Activated T-helper 2 cell treated with anti-CD3 and anti-CD28 coated beads, Interferon-gamma antibody, Interleukin-2, Interleukin-4, amounts not matched to agents 10 μg/mL and 5 μg/mL and 100 μg/mL, durations not matched to agents 14 hours and 24 hours and 36 hours (primary cell): ENCODE measurements at regions not wholly inside any gene's neighbourhood (a gene's known extent, or its start where the extent isn't known, plus 50 kb on each side); places are given as distances from the start of the nearest gene placed in this dataset.
"Not testable (repeated sequence)": the region's sequence is repeated elsewhere in the genome, so short reads cannot be mapped to it uniquely, and the experiment has no call there.

ENCODE experiments used
- DNase-seq: peaks from one replicate; pipeline ENCODE4 v3.0.0; 2021; ENCODE audit warnings: low spot score
- H3K27ac Mint-ChIP-seq: one replicate; pipeline ENCODE4 v1.8.0; 2021; ENCODE audit warnings: mixed read lengths
- H3K27me3 Mint-ChIP-seq: one replicate; pipeline ENCODE4 v1.8.0; 2021; ENCODE audit warnings: low read depth, mixed read lengths
- H3K36me3 Mint-ChIP-seq: one replicate; pipeline ENCODE4 v1.8.0; 2021; ENCODE audit warnings: low read depth, mixed read lengths
- H3K4me1 Mint-ChIP-seq: one replicate; pipeline ENCODE4 v1.8.0; 2021; ENCODE audit warnings: low read depth, mixed read lengths
- H3K4me3 Mint-ChIP-seq: one replicate; pipeline ENCODE4 v1.8.0; 2021; ENCODE audit warnings: low read depth, mild to moderate bottlenecking, moderate library complexity, mixed read lengths
- H3K9me3 Mint-ChIP-seq: one replicate; pipeline ENCODE4 v1.8.0; 2021; ENCODE audit warnings: mixed read lengths
- intact Hi-C: fragments of 100-400 bp; cut with micrococcal nuclease; formaldehyde crosslinking; loops from one replicate; pipeline ENCODE4 v1.15.1; 2023

DNA sequence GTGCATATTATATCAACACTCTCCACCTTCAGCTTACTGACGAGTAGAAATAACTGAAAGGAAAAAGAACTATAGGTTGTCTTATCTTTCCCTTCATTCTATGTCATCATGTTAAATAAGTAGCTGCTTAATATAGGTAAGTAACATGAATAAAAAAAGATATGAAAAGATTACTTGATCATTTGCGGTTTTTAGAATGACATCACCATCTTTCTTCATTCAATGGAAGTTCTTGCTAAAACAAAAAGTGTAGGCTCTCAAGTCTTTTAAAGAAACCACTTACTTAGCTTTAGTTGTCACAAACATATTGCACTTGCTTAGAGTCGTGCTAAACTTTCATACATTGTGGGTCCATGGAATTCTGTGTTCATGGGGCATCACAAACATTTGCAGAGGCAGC lies 331.1 kb upstream of the DEPDC1 start:
- no peaks in the 10 kb centered on the region for H3K27me3 Mint-ChIP-seq
- intact Hi-C loops, result no loop called here
- peaks cover 32% of the 10 kb centered on the region for H3K9me3 Mint-ChIP-seq
- H3K27ac Mint-ChIP-seq, result no peak overlapping the region
- DNase-seq, result no peak
- H3K36me3 Mint-ChIP-seq, result no peaks in the 10 kb centered on the region
- H3K4me3 Mint-ChIP-seq, result no peak overlapping the region
- H3K4me1 Mint-ChIP-seq, result no peaks in the 10 kb centered on the region

DNA sequence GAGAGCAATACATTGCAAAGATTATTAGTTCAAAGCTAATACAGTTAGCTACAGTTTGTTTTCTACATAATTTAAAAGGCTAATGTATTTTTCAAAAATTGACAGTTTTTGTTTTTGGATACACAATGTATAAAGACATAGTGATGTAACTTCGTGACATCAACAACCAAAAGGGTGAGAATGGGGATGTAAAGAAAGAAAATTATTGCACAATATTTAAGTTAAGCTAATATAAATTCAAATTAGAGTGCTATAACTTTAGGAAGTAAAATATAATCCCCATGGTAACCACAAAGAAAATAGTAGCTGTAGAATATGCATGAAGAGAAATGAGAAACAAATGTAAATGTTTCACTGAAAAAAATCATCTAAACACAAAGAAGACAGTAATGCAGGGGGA lies 334.4 kb upstream of the DEPDC1 start:
- Mint-ChIP-seq H3K4me3 (no peak overlapping the region), H3K27ac (no peak overlapping the region), H3K36me3 (no peaks in the 10 kb centered on the region), H3K27me3 (no peaks in the 10 kb centered on the region), H3K9me3 (peaks cover 33% of the 10 kb centered on the region), H3K4me1 (no peaks in the 10 kb centered on the region)
- DNase-seq, result no peak
- intact Hi-C loops, result no loop called here

DNA sequence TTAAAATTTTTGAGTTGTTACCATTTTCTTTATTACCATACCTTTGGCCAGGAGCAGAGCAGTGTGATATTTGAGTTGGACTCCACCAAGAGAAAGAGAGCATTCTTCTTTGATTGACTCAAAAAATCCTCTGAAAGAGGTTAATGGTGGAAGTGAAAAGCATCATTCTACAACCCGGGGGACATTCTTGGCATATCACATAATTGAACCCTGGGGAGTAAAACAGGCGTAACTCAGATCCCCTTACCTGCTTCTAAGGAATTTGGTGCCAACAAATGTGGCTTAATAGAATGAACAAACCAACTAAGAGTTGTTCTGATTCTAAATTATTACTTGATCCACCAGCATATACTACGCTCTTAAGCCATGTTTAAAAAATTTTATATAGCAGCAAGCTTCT lies 351.1 kb upstream of the DEPDC1 start:
- Mint-ChIP-seq H3K9me3 (peaks cover 12% of the 10 kb centered on the region), H3K27ac (no peak overlapping the region), H3K27me3 (no peaks in the 10 kb centered on the region), H3K4me3 (no peak overlapping the region), H3K4me1 (no peaks in the 10 kb centered on the region), H3K36me3 (no peaks in the 10 kb centered on the region)
- intact Hi-C loops, result no loop called here
- DNase-seq, result no peak

DNA sequence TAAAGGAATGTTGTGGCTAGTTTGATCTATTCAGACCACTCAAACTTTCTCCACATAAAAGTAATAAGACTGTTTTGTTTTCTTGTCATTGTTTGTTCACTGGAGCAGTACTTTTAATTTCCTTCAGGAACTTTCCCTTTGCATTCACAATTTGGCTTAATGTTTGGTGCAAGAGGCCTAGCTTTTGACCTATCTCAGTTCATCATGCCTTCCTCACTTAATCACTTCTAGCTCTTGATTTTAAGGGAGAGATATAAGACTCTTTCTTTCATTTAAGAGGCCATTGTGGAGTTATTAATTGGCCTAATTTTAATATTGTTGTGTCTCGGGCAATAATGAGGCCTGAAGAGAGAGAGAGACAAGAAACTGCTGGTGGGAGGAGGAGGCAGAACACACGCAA lies 371.7 kb upstream of the DEPDC1 start:
- H3K27me3 Mint-ChIP-seq, result no peaks in the 10 kb centered on the region
- no peak overlapping the region for H3K4me3 Mint-ChIP-seq
- no peak for DNase-seq
- H3K36me3 Mint-ChIP-seq, result no peaks in the 10 kb centered on the region
- intact Hi-C loops, result no loop called here
- peaks cover 26% of the 10 kb centered on the region for H3K9me3 Mint-ChIP-seq
- no peak overlapping the region for H3K27ac Mint-ChIP-seq
- no peaks in the 10 kb centered on the region for H3K4me1 Mint-ChIP-seq

DNA sequence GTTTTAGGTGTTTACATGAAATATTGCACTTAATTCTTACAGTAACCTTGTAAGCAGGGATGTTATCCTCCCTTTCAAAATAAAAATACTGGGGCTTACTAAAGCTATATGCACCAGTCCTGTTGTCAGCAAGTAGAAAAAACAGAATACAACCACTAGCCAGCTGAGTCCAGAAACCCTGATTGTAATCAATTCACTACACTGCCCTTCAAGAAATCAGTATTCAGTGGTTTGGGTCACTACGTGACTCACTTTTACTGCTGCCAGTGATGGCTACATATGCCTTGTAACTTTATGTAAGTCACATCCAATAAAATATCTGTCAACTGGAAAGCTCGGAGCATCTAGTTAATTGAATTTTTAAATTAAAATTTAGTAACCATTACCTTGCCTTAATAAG lies 376.3 kb upstream of the DEPDC1 start:
- H3K4me3 Mint-ChIP-seq, result no peak overlapping the region
- intact Hi-C loops, result no loop called here
- no peaks in the 10 kb centered on the region for H3K4me1 Mint-ChIP-seq
- no peak overlapping the region for H3K27ac Mint-ChIP-seq
- no peaks in the 10 kb centered on the region for H3K27me3 Mint-ChIP-seq
- peaks cover 9% of the 10 kb centered on the region for H3K9me3 Mint-ChIP-seq
- H3K36me3 Mint-ChIP-seq, result no peaks in the 10 kb centered on the region
- DNase-seq, result no peak

DNA sequence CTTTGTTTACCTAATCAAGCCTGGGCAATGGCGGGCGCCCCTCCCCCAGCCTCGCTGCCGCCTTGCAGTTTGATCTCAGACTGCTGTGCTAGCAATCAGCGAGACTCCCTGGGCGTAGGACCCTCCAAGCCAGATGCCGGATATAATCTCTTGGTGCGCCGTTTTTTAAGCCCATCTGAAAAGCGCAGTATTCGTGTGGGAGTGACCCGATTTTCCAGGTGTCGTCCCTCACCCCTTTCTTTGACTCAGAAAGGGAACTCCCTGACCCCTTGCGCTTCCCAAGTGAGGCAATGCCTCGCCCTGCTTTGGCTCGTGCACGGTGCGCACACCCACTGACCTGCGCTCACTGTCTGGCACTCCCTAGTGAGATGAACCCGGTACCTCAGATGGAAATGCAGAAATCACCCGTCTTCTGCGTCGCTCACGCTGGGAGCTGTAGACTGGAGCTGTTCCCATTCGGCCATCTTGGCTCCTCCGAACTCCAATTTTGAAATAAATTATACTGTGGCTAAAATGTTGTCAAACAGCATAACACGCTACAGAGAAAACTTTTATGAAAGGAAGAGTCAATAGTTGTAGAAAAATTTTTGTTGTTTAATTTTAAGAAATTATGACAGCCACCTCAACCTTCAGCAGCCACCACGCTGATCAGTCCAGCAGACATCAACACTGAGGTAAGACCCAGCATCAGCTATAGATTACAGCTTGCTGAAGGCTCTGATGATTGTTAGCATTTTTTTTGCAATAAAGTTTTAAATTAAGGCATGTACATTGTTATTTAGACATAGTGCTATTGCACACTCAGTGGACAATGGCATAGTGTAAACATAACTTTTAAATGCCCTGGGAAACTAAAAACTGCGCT lies 384.7 kb upstream of the DEPDC1 start:
- not testable (repeated sequence) for H3K4me1 Mint-ChIP-seq, H3K9me3 Mint-ChIP-seq, H3K27ac Mint-ChIP-seq

DNA sequence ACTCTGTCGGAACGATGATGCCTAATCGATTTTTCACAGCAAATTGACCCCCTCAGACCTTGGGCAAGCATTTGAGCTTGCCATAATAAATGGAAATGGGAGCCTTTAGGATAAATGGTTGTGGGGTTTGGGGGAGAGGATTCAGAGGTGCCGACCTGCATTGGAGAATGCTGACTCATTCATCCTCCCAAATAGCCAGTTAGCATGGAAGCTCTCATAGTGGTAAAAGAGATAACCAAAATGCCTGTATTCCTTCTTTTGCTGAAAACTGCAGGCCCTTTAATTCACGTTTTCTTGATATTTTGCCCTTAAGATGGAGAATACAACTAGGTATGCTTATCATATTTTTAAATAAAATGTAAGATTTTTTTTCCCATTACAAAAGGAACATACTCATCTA lies 392.6 kb upstream of the DEPDC1 start:
- no peak overlapping the region for H3K4me3 Mint-ChIP-seq
- peaks cover 4% of the 10 kb centered on the region for H3K9me3 Mint-ChIP-seq
- no peaks in the 10 kb centered on the region for H3K4me1 Mint-ChIP-seq
- no peak for DNase-seq
- no peaks in the 10 kb centered on the region for H3K27me3 Mint-ChIP-seq
- intact Hi-C loops, result no loop called here
- H3K36me3 Mint-ChIP-seq, result no peaks in the 10 kb centered on the region
- no peak overlapping the region for H3K27ac Mint-ChIP-seq

More for the DNA sequence above, 384.7 kb upstream of the DEPDC1 start:
- DNase-seq, H3K36me3 Mint-ChIP-seq, intact Hi-C loops, H3K4me3 Mint-ChIP-seq, H3K27me3 Mint-ChIP-seq: not testable (repeated sequence)

DNA sequence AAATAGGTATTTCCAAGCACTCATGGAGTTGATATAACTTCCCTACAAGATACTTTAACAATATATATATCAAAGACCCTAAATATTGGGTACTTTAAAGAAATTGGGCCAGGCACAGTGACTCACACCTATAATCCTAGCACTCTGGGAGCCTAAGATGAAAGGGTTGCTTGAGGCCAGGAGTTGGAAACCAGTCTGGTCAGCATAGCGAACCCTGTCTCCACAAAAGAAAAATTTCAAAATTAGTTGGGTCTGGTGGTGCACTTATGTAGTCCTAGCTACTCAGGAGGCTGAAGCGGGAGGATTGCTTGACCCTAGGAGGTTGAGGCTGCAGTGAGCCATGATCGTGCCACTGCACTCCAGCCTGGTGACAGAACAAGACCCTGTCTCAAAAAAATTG lies 393.9 kb upstream of the DEPDC1 start:
- Mint-ChIP-seq H3K4me3 (no peak overlapping the region), H3K27ac (no peak overlapping the region), H3K9me3 (peaks cover 4% of the 10 kb centered on the region), H3K36me3 (no peaks in the 10 kb centered on the region), H3K4me1 (no peaks in the 10 kb centered on the region), H3K27me3 (no peaks in the 10 kb centered on the region)
- DNase-seq, result no peak
- intact Hi-C loops, result no loop called here

DNA sequence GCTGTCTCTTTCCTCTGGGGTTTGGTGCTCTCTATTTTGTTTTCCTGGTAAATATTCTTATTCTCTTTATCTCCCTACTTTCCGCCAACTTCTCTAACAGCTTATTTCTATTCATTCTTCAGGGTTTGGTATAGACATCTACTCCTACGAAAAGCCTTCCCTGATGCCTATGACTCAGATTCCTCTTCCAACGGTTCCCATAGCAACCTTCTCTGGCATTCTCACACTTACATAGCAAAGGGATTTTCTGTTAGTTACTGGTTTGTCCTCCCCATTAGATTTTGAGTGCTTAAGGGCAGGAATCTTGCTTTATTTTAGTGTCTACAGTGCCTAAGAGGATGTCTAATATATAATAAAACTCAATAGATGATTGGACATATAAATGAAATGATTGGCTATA lies 407.6 kb upstream of the DEPDC1 start:
- Mint-ChIP-seq H3K36me3 (no peaks in the 10 kb centered on the region), H3K27me3 (no peaks in the 10 kb centered on the region), H3K4me1 (no peaks in the 10 kb centered on the region), H3K27ac (no peak overlapping the region), H3K9me3 (peaks cover 6% of the 10 kb centered on the region), H3K4me3 (no peak overlapping the region)
- intact Hi-C loops, result no loop called here
- no peak for DNase-seq

DNA sequence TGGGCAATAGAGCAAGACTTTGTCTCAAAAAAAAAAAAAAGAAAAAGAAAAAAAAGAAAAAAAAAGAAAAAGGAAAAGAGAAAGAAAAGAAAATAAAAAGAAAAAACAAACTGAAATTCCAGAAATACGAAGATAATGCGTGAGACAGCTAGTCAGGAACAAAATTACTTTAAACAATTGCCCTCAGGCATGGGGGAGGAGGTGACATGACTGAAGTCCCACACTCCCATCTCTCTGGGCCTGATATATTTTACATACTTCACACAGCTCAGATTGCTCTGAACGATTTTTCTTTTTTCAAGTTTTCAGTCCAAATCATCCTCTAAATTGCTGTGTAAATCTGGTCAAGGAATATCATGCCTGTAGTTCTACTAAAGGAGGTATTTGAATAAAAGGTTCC lies 409.5 kb upstream of the DEPDC1 start:
- H3K27me3 Mint-ChIP-seq, result no peaks in the 10 kb centered on the region
- no peaks in the 10 kb centered on the region for H3K4me1 Mint-ChIP-seq
- intact Hi-C loops, result no loop called here
- H3K36me3 Mint-ChIP-seq, result no peaks in the 10 kb centered on the region
- no peak for DNase-seq
- no peak overlapping the region for H3K27ac Mint-ChIP-seq
- no peak overlapping the region for H3K4me3 Mint-ChIP-seq
- H3K9me3 Mint-ChIP-seq, result peaks cover 10% of the 10 kb centered on the region

DNA sequence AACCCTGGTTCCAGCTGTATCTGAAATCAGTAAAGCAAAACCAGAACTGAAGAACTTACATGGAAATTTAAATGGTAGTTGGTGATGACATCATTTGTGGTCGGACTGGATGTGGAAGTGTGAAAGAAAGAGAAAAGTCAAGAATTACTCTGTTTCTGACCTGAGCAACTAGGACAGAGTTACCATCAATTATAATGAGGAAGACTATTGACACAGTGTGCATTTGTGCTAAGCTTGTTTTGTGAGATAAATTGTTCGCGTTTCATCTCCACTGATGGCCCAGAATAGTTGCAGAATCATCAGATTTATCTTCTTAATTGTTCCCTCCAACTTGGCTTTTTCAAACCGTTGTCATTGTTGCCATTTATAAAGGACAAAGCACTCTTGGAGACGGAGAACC lies 410.6 kb upstream of the DEPDC1 start:
- Mint-ChIP-seq H3K27ac (no peak overlapping the region), H3K9me3 (peaks cover 12% of the 10 kb centered on the region), H3K27me3 (no peaks in the 10 kb centered on the region), H3K4me3 (no peak overlapping the region), H3K4me1 (no peaks in the 10 kb centered on the region), H3K36me3 (no peaks in the 10 kb centered on the region)
- intact Hi-C loops, result no loop called here
- no peak for DNase-seq

DNA sequence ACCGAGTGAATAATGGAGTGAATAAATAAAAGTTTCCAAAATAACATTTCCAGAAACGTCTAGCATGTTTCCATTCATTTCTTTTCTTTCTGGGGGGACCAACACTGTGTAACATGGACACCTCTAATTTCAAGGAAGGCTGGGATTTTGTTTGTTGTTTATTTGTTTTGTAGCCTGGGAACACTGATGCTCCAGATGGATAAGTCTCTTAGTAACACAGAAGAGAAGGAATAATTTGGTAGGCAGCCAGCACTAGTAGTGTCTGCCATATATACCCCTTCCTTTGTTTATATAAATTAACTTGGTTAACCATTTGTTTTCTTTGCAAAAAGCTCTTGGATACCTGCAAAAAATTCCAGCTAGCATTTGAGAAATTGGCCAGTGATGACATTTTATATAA lies 411.4 kb upstream of the DEPDC1 start:
- Mint-ChIP-seq H3K36me3 (no peaks in the 10 kb centered on the region), H3K4me3 (no peak overlapping the region), H3K27ac (no peak overlapping the region), H3K27me3 (no peaks in the 10 kb centered on the region), H3K4me1 (no peaks in the 10 kb centered on the region), H3K9me3 (peaks cover 14% of the 10 kb centered on the region)
- intact Hi-C loops, result no loop called here
- no peak for DNase-seq

DNA sequence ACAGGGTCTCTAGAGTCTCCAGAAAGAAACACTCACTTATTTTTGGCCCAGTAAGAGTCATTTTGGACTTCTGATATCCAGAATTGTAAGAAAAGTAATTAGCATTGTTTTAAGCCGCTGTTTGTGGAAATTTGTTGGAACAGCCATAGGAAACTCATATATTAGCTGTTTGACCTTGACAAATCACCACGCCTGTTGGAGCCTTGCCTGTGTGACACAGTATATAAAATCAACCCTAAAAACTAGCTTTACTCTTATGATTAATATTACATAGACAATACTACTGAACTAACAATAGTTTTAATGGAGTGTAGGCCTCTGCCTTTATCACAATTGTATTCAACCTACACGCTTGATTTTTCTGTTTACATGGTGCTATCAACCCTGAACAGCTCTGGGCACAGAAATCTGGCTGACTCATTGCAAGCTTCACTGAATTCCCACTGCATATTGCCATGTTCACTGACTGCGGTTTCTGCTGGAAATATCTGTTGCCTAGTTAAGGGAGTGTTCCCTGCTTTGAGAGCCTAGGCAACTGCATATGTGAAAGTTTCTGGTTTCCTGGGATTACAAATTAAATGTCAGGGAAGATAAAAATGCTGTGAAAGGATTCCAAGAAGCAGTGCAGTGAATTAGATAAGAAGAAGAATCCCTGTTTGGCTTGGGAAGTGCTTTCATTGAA lies 419.5 kb upstream of the DEPDC1 start:
- Mint-ChIP-seq H3K9me3 (peaks cover 4% of the 10 kb centered on the region), H3K4me3 (no peak overlapping the region), H3K27ac (no peak overlapping the region), H3K4me1 (no peaks in the 10 kb centered on the region), H3K27me3 (no peaks in the 10 kb centered on the region), H3K36me3 (no peaks in the 10 kb centered on the region)
- intact Hi-C loops, result no loop called here
- no peak for DNase-seq
